ENCODE measurements at regions not wholly inside any gene's neighbourhood (a gene's known extent, or its start where the extent isn't known, plus 50 kb on each side); places are given as distances from the start of the nearest gene placed in this dataset.

DNA sequence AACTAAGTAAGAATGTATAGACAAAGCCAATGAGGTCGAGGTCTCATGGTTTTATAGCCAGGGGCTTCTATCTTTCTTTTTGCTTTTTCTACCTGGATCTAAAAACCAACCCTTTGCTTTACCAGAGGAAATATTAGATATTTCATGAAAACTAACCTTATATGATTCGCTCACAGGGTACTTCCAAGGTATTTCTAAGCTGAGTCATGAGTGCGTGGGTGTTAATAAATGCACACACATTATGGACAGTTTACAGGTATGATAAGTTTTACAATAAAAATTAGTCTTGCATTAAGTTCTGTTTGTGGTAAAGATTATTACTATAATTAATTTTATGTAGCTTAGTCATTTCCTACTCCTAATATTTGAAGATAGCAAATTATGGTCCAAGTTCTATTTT is 217.2 kb downstream of the CHRM3 start:
- no peak for DNase-seq

DNA sequence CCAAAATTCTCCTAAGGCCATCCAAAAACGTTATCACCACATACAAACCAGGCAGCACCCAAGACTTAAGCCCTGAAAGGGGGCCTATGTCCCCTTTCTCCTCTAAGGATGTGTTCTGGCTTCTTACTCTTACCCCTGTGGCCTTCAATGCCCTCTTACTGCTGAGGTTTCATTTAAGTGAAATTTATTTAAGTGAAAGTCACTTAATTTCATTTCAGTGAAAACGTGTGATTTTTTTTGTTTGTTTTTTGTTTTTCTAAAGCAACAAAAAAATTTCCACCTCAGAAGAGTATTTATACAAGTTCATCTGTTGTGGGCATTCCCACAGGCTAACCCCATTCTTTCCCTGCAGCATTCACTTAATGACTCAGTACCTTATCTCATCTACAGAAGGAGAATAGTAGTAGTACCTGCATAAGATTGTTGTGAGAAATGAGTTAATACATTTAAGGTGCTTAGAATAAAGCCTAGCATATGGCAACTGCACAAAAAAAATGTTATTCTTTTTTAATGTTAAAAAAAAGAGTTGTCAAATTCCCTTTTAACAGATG is 220.6 kb downstream of the CHRM3 start:
- DNase-seq, result no peak

GRCh38 chr1:239608469-239608868 is 222.1 kb downstream of the CHRM3 start:
- DNase-seq, result no peak

DNA sequence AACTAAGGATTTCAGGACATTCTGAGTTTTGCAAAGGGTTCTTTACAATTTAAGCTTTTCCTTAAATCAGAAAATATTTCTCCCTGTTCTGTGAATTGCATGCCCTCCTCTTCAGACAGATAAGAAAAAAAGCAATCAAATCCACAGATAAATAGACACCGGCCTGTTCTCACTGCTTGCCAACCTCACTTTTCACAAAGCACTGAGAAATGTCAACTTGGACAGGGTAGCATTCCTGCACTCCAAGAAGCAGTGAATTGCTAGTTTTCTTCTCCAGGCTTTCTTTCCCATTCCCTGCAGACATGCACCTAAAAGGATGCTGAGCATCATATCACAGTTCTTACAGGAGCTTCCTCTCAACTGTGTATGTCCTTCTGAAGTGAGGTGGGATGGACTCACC is 226.0 kb downstream of the CHRM3 start:
- no peak for DNase-seq

GRCh38 chr1:239616673-239617072 is 230.3 kb downstream of the CHRM3 start:
- DNase-seq, result no peak

DNA sequence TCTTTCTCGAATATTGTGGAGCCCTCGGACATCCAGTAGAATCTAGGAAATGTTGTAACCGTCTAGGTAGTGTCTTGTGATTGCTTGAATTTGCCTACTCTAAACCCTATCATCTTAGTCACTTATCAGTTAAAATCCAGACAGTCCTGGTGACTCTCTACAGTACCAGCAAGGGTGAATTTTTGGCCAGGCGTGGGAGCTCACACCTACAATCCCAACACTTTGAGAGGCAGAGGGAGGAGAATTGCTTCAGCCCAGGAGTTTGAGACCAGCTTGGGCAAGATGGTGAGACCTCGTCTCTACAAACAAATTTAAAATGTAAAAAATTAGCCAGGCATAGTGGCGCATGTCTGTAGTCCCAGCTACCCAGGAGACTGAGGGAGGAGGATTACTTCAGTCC is 230.9 kb downstream of the CHRM3 start:
- no peak for DNase-seq

- DNase-seq, result no peak
These were observed 231.4 kb downstream of the CHRM3 start for GRCh38 chr1:239617731-239618130.

DNA sequence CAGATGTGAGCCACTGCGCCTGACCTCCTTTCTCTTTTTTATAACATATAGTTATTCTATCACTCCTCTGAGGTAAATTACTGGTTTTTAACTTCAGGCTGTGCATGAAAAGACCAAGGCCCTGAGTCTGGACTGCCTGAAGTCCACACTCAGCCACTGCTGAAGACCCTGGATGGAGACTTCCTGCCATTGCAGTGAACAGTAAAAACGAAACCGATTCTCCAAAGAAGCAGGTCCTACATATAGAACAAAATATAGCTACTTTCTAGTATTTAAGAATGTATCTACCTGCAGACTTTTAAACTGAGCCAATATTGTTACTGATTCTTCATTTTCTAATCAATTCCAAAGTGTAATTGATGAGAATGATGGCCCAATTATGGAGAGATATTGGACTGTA is 232.8 kb downstream of the CHRM3 start:
- DNase-seq, result no peak

DNA sequence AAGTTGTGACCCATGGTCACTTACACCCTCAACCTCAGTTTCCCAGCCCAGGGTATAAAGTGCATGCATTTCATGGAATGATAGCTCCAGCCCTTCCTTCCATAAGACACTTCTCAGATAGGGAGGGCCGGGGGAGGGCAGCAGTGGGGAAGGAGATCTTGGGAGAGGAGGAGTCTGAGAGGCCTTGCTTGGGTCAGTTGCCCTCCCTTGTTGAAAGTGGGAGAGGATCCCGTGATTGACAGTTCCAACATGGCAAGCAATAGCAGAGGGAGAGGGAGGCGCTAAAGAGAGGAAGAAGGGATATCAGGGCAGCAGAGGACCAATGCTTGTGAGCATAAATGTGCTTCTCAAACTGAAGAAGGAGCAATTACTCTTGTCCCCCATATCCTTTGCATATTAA is 244.4 kb downstream of the CHRM3 start:
- no peak for DNase-seq

DNA sequence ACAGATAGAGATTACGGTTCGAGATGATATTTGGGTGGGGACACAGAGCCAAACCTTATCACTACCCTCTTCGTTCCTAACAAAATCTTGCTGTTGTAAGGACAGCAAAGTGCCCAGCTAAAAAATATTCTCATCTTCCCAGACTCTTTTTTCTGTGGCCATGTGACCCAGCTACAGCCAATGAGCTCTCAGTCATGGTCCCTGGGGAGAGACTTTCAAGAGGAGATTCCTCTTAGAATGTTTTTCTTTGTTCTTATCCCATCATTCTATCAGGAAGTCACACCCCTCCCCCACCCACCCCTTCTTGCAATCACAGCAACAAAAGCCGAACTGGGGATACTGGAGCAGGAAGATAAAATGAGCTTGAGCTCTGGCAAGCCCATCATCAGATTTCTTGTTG is 247.1 kb downstream of the CHRM3 start:
- DNase-seq, result no peak

DNA sequence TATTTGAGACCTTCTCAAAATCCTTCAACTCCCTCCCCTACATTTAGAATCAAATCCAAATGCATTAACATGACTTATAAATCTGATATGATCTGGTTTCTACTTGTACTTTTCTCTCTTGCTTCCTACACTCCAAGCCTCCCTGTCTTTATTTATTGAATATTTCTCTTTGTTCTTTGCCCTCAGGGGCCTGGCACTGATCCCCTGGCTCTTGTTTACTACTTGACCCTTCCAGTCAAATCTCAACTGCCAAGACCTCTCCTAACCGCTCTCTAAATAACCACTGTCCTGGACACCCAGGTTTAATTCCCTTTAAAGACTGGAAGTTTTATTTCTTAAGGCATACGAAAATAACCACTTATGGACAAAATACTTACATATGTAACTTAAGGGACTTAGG is 248.9 kb downstream of the CHRM3 start:
- no peak for DNase-seq

- no peak for DNase-seq
These were observed 250.0 kb downstream of the CHRM3 start for GRCh38 chr1:239636347-239636746.

DNA sequence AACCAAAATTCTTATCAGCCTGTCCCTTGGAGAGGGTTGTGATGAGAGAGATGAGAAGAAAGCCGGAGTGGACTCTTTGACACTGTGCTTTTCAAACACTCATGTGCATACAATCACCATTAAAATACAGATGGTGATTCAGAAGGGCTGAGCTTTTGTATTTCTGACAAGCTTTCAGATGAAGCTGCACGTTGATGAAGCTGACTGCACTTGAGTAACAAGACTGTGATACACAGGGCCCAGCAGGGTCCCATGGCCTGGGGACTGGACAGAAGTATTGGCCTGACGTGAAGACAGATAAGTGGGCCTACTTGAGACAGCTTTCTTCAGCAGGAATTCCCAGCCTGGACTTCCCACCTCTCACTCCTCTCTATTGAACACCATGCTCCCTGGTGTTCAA is 258.2 kb downstream of the CHRM3 start:
- no peak for DNase-seq

- DNase-seq, result no peak
These were observed 260.7 kb downstream of the CHRM3 start for GRCh38 chr1:239647045-239647444.

DNA sequence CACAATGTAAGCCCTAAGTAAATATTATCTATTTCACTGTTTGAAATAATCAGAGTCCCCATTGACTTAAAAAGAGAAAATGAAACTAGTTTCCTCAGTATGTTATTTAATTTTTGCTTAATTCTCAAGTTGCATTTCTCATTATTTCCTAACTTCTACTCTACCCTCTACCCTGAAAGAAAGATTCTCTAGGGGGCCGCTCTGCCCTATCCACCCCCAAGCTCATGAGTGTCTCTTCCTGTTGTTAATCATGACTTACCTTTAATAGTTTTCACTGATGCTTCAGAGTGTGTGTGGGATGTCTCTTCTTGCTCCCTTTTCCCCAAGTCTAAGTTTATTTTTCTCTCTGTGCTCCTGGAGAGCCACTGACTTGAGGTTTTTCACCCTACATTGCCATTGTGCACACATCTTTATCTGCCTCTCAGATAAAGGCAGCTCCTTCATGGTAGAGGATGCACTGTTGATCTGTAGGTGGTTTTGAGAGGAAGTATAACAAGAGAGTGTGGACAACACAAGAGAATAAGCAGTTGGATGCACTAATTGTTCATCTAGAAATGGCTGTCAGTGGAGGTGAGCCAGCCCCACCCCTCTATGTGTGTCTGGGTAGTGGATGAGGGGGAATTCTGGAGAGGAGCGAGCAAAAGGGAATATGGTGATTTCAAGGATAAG is 261.7 kb downstream of the CHRM3 start:
- DNase-seq, result peak in 1 of 2 experiments; percentile 7

GRCh38 chr1:239655023-239655422 is 268.7 kb downstream of the CHRM3 start:
- no peak for DNase-seq

DNA sequence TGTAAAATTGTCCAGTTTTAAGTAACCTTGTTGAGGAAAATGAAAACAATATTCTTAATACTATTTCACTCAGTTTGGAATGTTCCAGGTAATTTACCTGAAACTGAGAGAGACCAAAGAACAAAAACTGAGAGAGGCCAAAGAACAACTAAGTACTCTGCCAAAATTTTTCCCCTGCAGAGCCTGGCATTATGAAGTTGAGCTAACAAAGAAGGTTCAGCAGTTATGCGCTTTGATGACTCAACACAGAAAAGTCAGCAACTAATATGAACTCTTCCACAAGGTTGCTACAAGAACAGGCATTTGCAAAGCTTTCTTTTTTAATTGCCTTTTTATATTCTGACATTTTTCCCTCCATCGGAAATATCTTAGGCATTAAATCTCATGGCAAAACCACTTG is 270.9 kb downstream of the CHRM3 start:
- no peak for DNase-seq

DNA sequence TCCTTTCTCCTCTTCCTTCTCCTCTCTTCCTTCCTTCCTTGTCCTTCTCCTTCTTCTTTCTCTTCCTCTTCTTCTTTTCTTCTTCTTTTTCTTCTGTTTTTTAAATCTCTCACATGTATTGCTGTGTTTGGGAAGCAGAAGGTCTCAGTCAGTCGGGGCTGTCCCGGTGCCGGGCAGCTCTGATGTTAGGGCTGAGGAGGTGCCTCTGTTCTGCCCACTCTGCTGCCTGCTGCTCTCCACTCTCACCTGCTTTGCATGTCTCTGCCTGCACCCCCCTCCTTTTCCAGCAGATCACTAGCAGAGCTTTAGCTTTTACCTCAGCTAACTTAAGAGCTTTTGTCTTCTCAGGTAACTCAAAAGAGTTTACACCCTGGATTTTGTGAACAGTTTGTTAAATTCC is 276.6 kb downstream of the CHRM3 start:
- no peak for DNase-seq

GRCh38 chr1:239672256-239672655 is 285.9 kb downstream of the CHRM3 start:
- no peak for DNase-seq

DNA sequence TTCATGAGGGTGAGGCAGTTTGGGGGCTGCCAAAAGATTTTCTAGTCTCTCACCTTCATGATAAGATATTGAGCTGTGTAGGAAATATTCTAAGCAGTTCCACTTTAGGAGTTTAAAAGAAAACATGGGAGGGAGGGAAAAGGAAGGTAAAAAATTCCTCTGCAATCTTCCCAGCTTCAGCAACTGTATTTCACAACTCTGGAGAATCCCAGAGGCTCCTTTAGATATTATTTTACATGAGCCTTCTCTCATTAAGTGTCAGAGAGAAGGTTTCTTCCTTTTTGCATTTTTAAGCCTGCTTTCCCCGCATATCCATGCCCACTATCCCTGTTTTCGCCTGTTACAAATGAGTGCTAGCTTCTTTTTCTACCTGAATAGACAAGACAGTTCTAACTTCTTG is 289.4 kb downstream of the CHRM3 start:
- DNase-seq, result no peak

- DNase-seq, result no peak
These were observed 290.3 kb downstream of the CHRM3 start for GRCh38 chr1:239676522-239677273.

DNA sequence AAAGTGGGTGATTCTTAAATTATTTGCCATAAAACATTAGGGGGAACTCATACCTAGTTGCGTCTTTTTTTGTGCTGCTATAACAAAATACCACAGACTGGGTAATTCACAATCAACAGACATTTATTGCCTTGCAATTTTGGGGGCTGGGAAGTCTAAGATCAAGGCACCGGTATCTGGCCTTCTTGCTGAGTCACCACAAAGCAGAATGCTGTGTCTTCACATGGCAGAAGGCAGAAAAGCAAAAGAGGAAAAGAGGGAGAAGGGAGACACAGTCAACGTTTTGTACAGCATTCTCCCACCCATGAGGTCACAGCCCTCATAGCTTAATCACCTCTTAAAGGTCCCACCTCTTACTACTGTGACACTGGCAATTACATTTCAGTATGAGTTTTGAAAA is 291.0 kb downstream of the CHRM3 start:
- DNase-seq, result no peak

GRCh38 chr1:239678181-239678580 is 291.8 kb downstream of the CHRM3 start:
- no peak for DNase-seq

DNA sequence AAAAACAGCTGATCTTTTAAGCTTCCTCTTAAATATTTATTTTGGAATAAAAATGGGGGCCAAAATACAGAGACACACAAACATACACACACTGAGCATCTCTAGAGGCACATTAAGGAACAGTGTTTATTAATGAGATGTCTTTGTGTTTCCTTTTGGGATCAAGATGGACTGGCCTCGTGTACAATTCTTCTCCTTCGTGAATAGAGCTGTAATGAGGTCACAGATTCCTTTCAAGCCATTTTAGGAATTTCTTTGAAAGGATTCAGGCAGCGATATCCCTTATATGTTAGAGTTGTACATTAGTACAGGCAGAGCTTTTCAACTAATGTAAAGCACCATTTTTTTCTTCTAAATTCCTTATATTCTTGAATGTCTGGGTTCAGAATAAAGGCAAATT is 295.7 kb downstream of the CHRM3 start:
- DNase-seq, result no peak

- no peak for DNase-seq
These were observed 296.6 kb downstream of the CHRM3 start for GRCh38 chr1:239682960-239683359.
